HG02884 (cell line): ENCODE measurements at regions not wholly inside any gene's neighbourhood (a gene's known extent, or its start where the extent isn't known, plus 50 kb on each side); places are given as distances from the start of the nearest gene placed in this dataset.

ENCODE experiments used
- ATAC-seq: cut with Tn5 transposase; IDR thresholded peaks from one replicate; pipeline ENCODE4 v1.9.1; 2021; ENCODE audit warnings: mild to moderate bottlenecking, moderate library complexity; ENCODE audit not compliant: unreplicated experiment

GRCh38 chrX:122500556-122500955 lies 683.5 kb upstream of the GRIA3 start:
- ATAC-seq, result no peak

- ATAC-seq, result no peak
These were observed 682.4 kb upstream of the GRIA3 start for GRCh38 chrX:122501652-122502051.

GRCh38 chrX:122504026-122504425 lies 680.1 kb upstream of the GRIA3 start:
- no peak for ATAC-seq

GRCh38 chrX:122512561-122513072 lies 671.5 kb upstream of the GRIA3 start:
- ATAC-seq, result no peak

- no peak for ATAC-seq
These were observed 666.3 kb upstream of the GRIA3 start for GRCh38 chrX:122517786-122518185.

- no peak for ATAC-seq
These were observed 638.3 kb upstream of the GRIA3 start for GRCh38 chrX:122545778-122546177.

- no peak for ATAC-seq
These were observed 637.8 kb upstream of the GRIA3 start for GRCh38 chrX:122546269-122546668.

- no peak for ATAC-seq
These were observed 631.7 kb upstream of the GRIA3 start for GRCh38 chrX:122552286-122552800.

GRCh38 chrX:122555925-122556324 lies 628.2 kb upstream of the GRIA3 start:
- no peak for ATAC-seq

GRCh38 chrX:122565952-122566351 lies 618.1 kb upstream of the GRIA3 start:
- ATAC-seq, result no peak

- ATAC-seq, result no peak
These were observed 617.7 kb upstream of the GRIA3 start for GRCh38 chrX:122566401-122566800.

GRCh38 chrX:122567911-122568310 lies 616.2 kb upstream of the GRIA3 start:
- ATAC-seq, result no peak

GRCh38 chrX:122572461-122572860 lies 611.6 kb upstream of the GRIA3 start:
- no peak for ATAC-seq

GRCh38 chrX:122579036-122579435 lies 605.0 kb upstream of the GRIA3 start:
- ATAC-seq, result no peak

- no peak for ATAC-seq
These were observed 604.6 kb upstream of the GRIA3 start for GRCh38 chrX:122579526-122579925.

GRCh38 chrX:122582280-122582974 lies 601.7 kb upstream of the GRIA3 start:
- no peak for ATAC-seq

GRCh38 chrX:122582975-122583305 lies 601.1 kb upstream of the GRIA3 start:
- ATAC-seq, result no peak

GRCh38 chrX:122583551-122583950 lies 600.5 kb upstream of the GRIA3 start:
- ATAC-seq, result no peak

- ATAC-seq, result no peak
These were observed 599.1 kb upstream of the GRIA3 start for GRCh38 chrX:122584981-122585380.

- ATAC-seq, result no peak
These were observed 597.2 kb upstream of the GRIA3 start for GRCh38 chrX:122586831-122587230.

GRCh38 chrX:122591546-122591945 lies 592.5 kb upstream of the GRIA3 start:
- no peak for ATAC-seq

- no peak for ATAC-seq
These were observed 587.1 kb upstream of the GRIA3 start for GRCh38 chrX:122596998-122597397.

- no peak for ATAC-seq
These were observed 561.3 kb upstream of the GRIA3 start for GRCh38 chrX:122622795-122623194.
